ENCODE measurements at regions not wholly inside any gene's neighbourhood (a gene's known extent, or its start where the extent isn't known, plus 50 kb on each side); places are given as distances from the start of the nearest gene placed in this dataset.
"Not testable (repeated sequence)": the region's sequence is repeated elsewhere in the genome, so short reads cannot be mapped to it uniquely, and the experiment has no call there.

- DNase-seq (ENCODE audit: low read depth) = no peak
- H3K4me3 ChIP-seq (ENCODE audit: low read depth, low read length) = no peak overlapping the region
- no peak for TF ChIP-seq CTCF (conservative IDR thresholded peaks at IDR 0.05; ENCODE audit: low read depth, low read length)
Observed at GRCh38 chr14:105701456-105702274, 175.3 kb downstream of the TMEM121 start.

GRCh38 chr14:105702275-105702817 is 176.0 kb downstream of the TMEM121 start:
- no peak for TF ChIP-seq CTCF (conservative IDR thresholded peaks at IDR 0.05; ENCODE audit: low read depth, low read length)
- no peak for DNase-seq (ENCODE audit: low read depth)

GRCh38 chr14:105703044-105703665 is 176.8 kb downstream of the TMEM121 start:
- not testable (repeated sequence) for H3K4me3 ChIP-seq (ENCODE audit: low read depth, low read length); DNase-seq (ENCODE audit: low read depth)

More at GRCh38 chr14:105702275-105702817, 176.0 kb downstream of the TMEM121 start:
- no peak overlapping the region for H3K4me3 ChIP-seq (ENCODE audit: low read depth, low read length)

- H3K4me3 ChIP-seq (ENCODE audit: low read depth, low read length); DNase-seq (ENCODE audit: low read depth): not testable (repeated sequence)
Observed at GRCh38 chr14:105704091-105704490, 177.7 kb downstream of the TMEM121 start.

- DNase-seq (ENCODE audit: low read depth); H3K4me3 ChIP-seq (ENCODE audit: low read depth, low read length): not testable (repeated sequence)
Observed at GRCh38 chr14:105704492-105704891, 178.1 kb downstream of the TMEM121 start.

- not testable (repeated sequence) for DNase-seq (ENCODE audit: low read depth); H3K4me3 ChIP-seq (ENCODE audit: low read depth, low read length)
Observed at GRCh38 chr14:105705512-105705861, 179.1 kb downstream of the TMEM121 start.

GRCh38 chr14:105705862-105706700 is 179.7 kb downstream of the TMEM121 start:
- not testable (repeated sequence) for H3K4me3 ChIP-seq (ENCODE audit: low read depth, low read length); DNase-seq (ENCODE audit: low read depth)

- DNase-seq (ENCODE audit: low read depth) = not testable (repeated sequence)
Observed at GRCh38 chr14:105706701-105707019, 180.3 kb downstream of the TMEM121 start.

GRCh38 chr14:105707099-105707498 is 180.7 kb downstream of the TMEM121 start:
- DNase-seq (ENCODE audit: low read depth); H3K4me3 ChIP-seq (ENCODE audit: low read depth, low read length): not testable (repeated sequence)

More at GRCh38 chr14:105706701-105707019, 180.3 kb downstream of the TMEM121 start:
- not testable (repeated sequence) for H3K4me3 ChIP-seq (ENCODE audit: low read depth, low read length)

- H3K4me3 ChIP-seq (ENCODE audit: low read depth, low read length); DNase-seq (ENCODE audit: low read depth): not testable (repeated sequence)
Observed at GRCh38 chr14:105707723-105708151, 181.4 kb downstream of the TMEM121 start.

GRCh38 chr14:105708251-105709134 is 182.1 kb downstream of the TMEM121 start:
- H3K4me3 ChIP-seq (ENCODE audit: low read depth, low read length); DNase-seq (ENCODE audit: low read depth): not testable (repeated sequence)
